ENCODE measurements at regions not wholly inside any gene's neighbourhood (a gene's known extent, or its start where the extent isn't known, plus 50 kb on each side); places are given as distances from the start of the nearest gene placed in this dataset.
"Not testable (repeated sequence)": the region's sequence is repeated elsewhere in the genome, so short reads cannot be mapped to it uniquely, and the experiment has no call there.

- DNase-seq, result no peak
Observed at GRCh38 chr5:91315701-91316100, 67.4 kb downstream of the ARRDC3 start.

- peak; percentile 84 to 90 for DNase-seq
Observed at GRCh38 chr5:91313757-91314673, 69.1 kb downstream of the ARRDC3 start.

GRCh38 chr5:91312698-91313097, 70.4 kb downstream of the ARRDC3 start:
- no peak for DNase-seq

- DNase-seq, result peak; percentile 83 to 86
Observed at GRCh38 chr5:91311697-91312501, 71.2 kb downstream of the ARRDC3 start.

GRCh38 chr5:91311168-91311696, 71.9 kb downstream of the ARRDC3 start:
- DNase-seq, result no peak

- not testable (repeated sequence) for DNase-seq
Observed at GRCh38 chr5:91308157-91308556, 75.0 kb downstream of the ARRDC3 start.

GRCh38 chr5:91307048-91307447, 76.1 kb downstream of the ARRDC3 start:
- DNase-seq, result no peak

- no peak for DNase-seq
Observed at GRCh38 chr5:91306497-91306896, 76.6 kb downstream of the ARRDC3 start.

GRCh38 chr5:91305640-91306039, 77.5 kb downstream of the ARRDC3 start:
- no peak for DNase-seq

- not testable (repeated sequence) for DNase-seq
Observed at GRCh38 chr5:91304015-91304414, 79.1 kb downstream of the ARRDC3 start.

- no peak for DNase-seq
Observed at GRCh38 chr5:91302958-91303357, 80.2 kb downstream of the ARRDC3 start.

- no peak for DNase-seq
Observed at GRCh38 chr5:91302305-91302704, 80.8 kb downstream of the ARRDC3 start.

GRCh38 chr5:91301106-91301846, 81.8 kb downstream of the ARRDC3 start:
- DNase-seq, result peak in 1 of 2 donors; percentile 27

GRCh38 chr5:91297994-91298393, 85.1 kb downstream of the ARRDC3 start:
- no peak for DNase-seq

GRCh38 chr5:91296674-91297143, 86.4 kb downstream of the ARRDC3 start:
- no peak for DNase-seq

GRCh38 chr5:91296102-91296501, 87.0 kb downstream of the ARRDC3 start:
- not testable (repeated sequence) for DNase-seq

- no peak for DNase-seq
Observed at GRCh38 chr5:91293131-91293530, 90.0 kb downstream of the ARRDC3 start.

- no peak for DNase-seq
Observed at GRCh38 chr5:91291628-91292569, 91.2 kb downstream of the ARRDC3 start.

- DNase-seq, result no peak
Observed at GRCh38 chr5:91288118-91288916, 94.8 kb downstream of the ARRDC3 start.

GRCh38 chr5:91285062-91285461, 98.1 kb downstream of the ARRDC3 start:
- DNase-seq, result not testable (repeated sequence)

GRCh38 chr5:91283899-91284298, 99.2 kb downstream of the ARRDC3 start:
- no peak for DNase-seq

Measured in CD4-positive, alpha-beta T cell treated with Interleukin-4 for 1 hour (primary cell).